NCI-H2081 (cell line): ENCODE measurements at regions not wholly inside any gene's neighbourhood (a gene's known extent, or its start where the extent isn't known, plus 50 kb on each side); places are given as distances from the start of the nearest gene placed in this dataset.
A peak's percentile ranks its signal among the peaks of the same experiment; 100 is the strongest.

ENCODE experiments used
- DNase-seq, 2 experiments: peaks; one replicate each; lab custom pipeline; 2025; lab: John Stamatoyannopoulos, UW

- DNase-seq: no peak
Measured at GRCh38 chr4:107317611-107318010, 281.5 kb upstream of the DKK2 start.

- DNase-seq: no peak
Measured at GRCh38 chr4:107315584-107315983, 279.5 kb upstream of the DKK2 start.

GRCh38 chr4:107314156-107314555, 278.0 kb upstream of the DKK2 start:
- DNase-seq: no peak

- DNase-seq: no peak
Measured at GRCh38 chr4:107312366-107312765, 276.3 kb upstream of the DKK2 start.

- no peak for DNase-seq
Measured at GRCh38 chr4:107304699-107305286, 268.7 kb upstream of the DKK2 start.

- no peak for DNase-seq
Measured at GRCh38 chr4:107299646-107300045, 263.5 kb upstream of the DKK2 start.

GRCh38 chr4:107292979-107293378, 256.9 kb upstream of the DKK2 start:
- peak in 1 of 2 experiments; percentile 0 for DNase-seq

GRCh38 chr4:107283587-107284559, 247.8 kb upstream of the DKK2 start:
- no peak for DNase-seq

- no peak for DNase-seq
Measured at GRCh38 chr4:107279733-107280132, 243.6 kb upstream of the DKK2 start.

- no peak for DNase-seq
Measured at GRCh38 chr4:107278791-107279483, 242.8 kb upstream of the DKK2 start.

- DNase-seq: no peak
Measured at GRCh38 chr4:107276052-107276451, 239.9 kb upstream of the DKK2 start.

- DNase-seq: no peak
Measured at GRCh38 chr4:107275225-107275624, 239.1 kb upstream of the DKK2 start.

GRCh38 chr4:107270614-107271013, 234.5 kb upstream of the DKK2 start:
- DNase-seq: no peak

- DNase-seq: no peak
Measured at GRCh38 chr4:107269175-107269574, 233.1 kb upstream of the DKK2 start.

GRCh38 chr4:107265859-107266258, 229.7 kb upstream of the DKK2 start:
- no peak for DNase-seq

GRCh38 chr4:107261241-107261874, 225.2 kb upstream of the DKK2 start:
- DNase-seq: no peak

- no peak for DNase-seq
Measured at GRCh38 chr4:107258359-107258758, 222.2 kb upstream of the DKK2 start.

- no peak for DNase-seq
Measured at GRCh38 chr4:107255596-107255995, 219.5 kb upstream of the DKK2 start.

GRCh38 chr4:107255114-107255513, 219.0 kb upstream of the DKK2 start:
- no peak for DNase-seq

- DNase-seq: no peak
Measured at GRCh38 chr4:107253579-107254068, 217.5 kb upstream of the DKK2 start.

- DNase-seq: no peak
Measured at GRCh38 chr4:107253090-107253489, 217.0 kb upstream of the DKK2 start.

GRCh38 chr4:107252571-107252970, 216.5 kb upstream of the DKK2 start:
- no peak for DNase-seq
